SH-SY5Y (cell line): ENCODE measurements at regions not wholly inside any gene's neighbourhood (a gene's known extent, or its start where the extent isn't known, plus 50 kb on each side); places are given as distances from the start of the nearest gene placed in this dataset.

Experiments used
- GATA2 ChIP-seq: IDR thresholded peaks from 2 replicates; pipeline ENCODE4 v1.6.1; 2011; ENCODE audit warnings: mild to moderate bottlenecking, low read depth, low read length
- GATA3 ChIP-seq: IDR thresholded peaks from 2 replicates; pipeline ENCODE4 v1.6.1; 2011; ENCODE audit warnings: low read depth, mild to moderate bottlenecking, low read length, moderate library complexity

DNA sequence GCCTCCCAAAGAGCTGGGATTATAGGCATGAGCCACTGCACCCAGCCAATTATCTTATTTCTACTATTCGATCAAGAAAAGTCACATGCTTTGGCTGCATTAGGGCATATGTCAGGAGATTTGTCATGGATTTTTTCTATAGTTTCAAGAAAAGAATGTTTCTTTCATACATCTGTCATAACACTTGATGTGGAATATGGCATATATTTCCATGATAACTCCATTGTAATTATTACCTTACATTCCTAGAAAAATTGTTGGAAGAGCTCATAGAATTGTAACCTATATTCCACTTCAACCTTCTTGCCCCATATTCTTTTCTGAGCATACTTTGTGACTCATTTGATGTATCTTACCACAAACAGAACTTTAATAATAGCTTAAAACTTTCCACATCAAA, 740.9 kb upstream of the FLRT2 start:
- TF ChIP-seq GATA3: no peak

DNA sequence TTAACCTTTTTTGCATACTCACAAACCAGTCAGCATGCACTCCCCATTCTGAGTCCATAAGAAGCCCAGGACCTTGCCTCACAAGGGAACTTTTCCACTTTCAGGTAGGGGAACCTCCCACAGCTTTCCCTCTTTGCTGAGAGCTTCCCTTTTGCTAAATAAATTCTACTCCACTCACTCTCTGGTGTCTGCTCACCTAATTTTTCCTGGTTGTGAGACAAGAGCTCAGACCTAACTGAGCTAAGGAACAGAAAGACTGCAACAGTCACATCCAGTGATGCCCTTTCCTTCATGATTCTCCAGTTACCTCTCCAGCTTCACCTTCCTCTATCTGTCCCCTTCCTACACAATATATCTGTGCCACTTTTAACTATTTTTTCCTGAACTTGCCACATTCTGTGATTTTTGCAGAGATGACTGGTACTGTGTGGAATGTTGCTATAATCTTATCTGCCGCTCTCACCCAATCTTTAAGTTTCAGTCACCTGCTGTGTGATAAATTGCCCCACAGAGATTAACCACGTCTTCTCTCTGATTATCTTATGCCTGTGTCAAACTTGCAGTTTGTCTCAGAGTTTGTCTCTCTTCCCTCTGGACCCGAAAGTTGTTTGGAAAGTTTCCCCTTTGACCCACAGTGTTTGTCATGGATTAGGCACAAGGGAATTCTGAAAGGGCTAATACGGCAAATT, 737.1 kb upstream of the FLRT2 start:
- TF ChIP-seq GATA2 (no peak), GATA3 (no peak)

DNA sequence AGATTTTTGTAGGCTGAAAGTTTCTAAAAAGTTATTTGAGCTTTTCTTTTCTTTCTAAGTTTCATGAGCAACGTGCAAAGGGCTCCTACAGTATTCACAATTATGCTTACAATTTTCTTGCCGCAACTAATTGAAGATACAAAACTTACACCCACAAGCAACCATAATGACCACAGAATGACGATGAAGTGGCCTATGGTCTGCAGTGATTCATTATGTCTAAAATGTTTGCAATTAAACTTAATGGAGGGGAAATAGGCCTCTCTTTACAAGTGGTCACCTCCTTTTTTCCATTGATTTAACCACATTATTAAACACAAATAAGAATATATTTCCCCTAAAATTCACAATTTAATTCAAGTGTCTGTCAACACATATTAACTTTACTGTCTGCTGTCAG, 732.6 kb upstream of the FLRT2 start:
- TF ChIP-seq GATA3 (no peak), GATA2 (no peak)

- TF ChIP-seq GATA2 (no peak), GATA3 (no peak)
Measured at GRCh38 chr14:84804468-84804867, 725.5 kb upstream of the FLRT2 start.

DNA sequence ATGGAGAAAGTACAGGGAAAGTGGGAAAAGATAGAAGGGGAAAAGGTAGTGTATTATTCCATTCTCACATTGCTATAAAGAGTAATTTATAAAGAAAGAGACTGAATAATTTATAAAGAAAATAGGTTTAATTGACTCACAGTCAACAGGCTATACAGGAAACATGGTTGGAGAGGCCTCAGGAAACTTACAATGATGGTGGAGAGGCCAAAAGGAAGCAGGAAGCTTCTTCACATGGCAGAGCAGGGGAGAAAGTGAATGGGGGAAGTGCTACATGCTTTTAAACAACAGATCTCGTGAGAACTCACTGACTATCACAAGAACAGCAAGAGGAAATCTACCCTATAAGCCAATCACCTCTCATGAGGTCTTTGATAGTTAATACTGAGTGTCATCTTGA, 725.0 kb upstream of the FLRT2 start:
- TF ChIP-seq GATA2 (no peak), GATA3 (no peak)

DNA sequence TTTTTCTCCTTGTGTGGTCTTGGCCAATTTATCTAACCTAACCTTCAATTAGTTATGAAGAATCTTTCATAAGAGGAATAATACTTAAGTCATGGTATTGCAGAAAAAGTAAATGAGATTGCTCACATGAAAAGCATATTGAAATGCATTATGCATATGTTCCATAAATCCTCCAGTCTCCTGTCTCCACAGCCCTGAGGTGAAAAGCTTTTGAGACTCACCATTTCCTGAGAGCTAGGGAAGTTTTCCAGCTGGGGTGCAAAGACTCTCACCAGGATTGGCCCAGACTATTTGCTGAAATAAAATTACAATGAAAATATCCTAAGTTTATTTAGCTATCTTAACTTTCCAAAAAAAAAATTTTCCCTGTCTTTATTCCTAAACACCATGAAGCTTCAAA, 723.8 kb upstream of the FLRT2 start:
- TF ChIP-seq GATA2 (no peak), GATA3 (no peak)

- TF ChIP-seq GATA2 (no peak), GATA3 (no peak)
Measured at GRCh38 chr14:84806622-84807021, 723.3 kb upstream of the FLRT2 start.

- TF ChIP-seq GATA2 (no peak), GATA3 (no peak)
Measured at GRCh38 chr14:84807673-84808072, 722.3 kb upstream of the FLRT2 start.

- TF ChIP-seq GATA3 (no peak), GATA2 (no peak)
Measured at GRCh38 chr14:84809158-84809557, 720.8 kb upstream of the FLRT2 start.

- no peak for TF ChIP-seq GATA2
Measured at GRCh38 chr14:84814391-84814790, 715.6 kb upstream of the FLRT2 start.

DNA sequence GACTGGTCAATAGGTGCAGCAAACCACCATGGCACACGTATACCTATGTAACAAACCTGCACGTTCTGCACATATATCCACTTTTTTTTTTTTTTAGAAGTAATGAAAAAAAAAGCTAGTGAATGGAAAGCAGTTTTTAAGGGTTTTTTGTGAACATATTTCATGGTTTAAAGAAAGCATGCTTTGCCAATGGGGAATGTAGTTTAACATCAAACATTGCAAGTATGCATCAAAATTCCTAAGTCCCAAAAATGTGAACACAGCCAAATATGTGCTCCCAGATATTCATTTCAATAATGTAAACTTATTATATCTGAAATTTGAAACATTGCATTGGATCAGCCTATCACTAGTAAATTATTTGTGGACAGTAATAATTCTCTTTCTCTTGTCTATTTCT, 710.4 kb upstream of the FLRT2 start:
- TF ChIP-seq GATA2 (no peak), GATA3 (no peak)

GRCh38 chr14:84825481-84826251, 704.3 kb upstream of the FLRT2 start:
- TF ChIP-seq GATA3: no peak
- no peak for TF ChIP-seq GATA2

GRCh38 chr14:84826294-84826693, 703.6 kb upstream of the FLRT2 start:
- TF ChIP-seq GATA2: no peak
- TF ChIP-seq GATA3: no peak

DNA sequence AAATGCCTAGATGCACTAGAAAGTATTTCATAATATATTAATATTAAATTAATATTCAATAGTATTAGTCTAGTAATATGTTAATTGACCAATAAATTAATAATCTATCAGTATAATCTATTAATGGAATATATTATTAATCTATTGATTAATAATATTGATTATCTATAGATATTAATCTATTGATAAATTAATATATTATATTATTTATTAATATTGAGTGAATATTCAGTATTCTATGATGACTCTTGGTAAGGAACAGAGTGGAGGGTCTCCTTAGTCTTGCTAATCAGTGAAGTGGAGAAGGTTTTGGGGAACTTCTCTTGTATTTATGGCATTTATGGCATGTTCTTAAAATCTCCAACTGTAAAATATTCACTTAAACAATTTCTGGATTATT, 679.3 kb upstream of the FLRT2 start:
- no peak for TF ChIP-seq GATA2
- no peak for TF ChIP-seq GATA3

DNA sequence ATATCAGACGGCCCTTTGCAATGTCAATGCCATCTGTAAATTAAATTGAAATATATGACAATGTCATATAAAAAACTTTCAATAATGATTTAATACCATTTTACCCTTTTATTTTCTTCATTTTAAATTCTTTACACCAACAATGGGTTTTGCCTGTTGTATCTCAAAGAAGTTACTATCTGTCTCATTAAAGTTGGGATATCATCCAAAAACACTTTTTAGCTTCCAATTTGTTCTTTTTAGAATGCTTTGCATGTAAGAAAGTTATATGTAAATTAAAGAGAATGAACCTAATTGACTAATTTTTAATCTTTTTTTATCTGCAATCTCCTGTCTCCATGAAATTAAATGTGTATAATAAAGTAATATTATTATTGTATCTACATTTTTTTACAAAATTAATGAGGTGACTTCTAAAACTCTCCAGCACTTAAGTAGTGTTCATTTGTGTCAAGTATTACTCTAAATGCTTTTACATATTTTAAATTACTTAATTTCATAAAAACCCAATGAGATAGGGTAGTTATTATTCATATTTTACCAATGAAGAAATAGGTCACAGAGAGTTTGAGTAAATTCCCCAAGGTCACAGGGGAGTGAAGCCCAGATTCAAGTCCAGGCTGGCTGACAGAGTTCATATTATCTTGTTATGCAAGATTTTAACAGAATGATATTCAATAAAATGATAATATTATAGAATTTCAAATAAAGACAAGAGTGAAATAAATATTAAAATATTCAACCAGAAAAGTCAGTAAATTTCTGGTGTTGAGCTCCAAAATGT, 673.0 kb upstream of the FLRT2 start:
- TF ChIP-seq GATA2 (no peak), GATA3 (no peak)

GRCh38 chr14:84857571-84857970, 672.4 kb upstream of the FLRT2 start:
- TF ChIP-seq GATA3 (no peak), GATA2 (no peak)
